Neuronal stem cell (in vitro differentiated cells): ENCODE measurements at regions not wholly inside any gene's neighbourhood (a gene's known extent, or its start where the extent isn't known, plus 50 kb on each side); places are given as distances from the start of the nearest gene placed in this dataset.

Experiments
- DNase-seq: peaks from one replicate; pipeline ENCODE4 v3.0.0-alpha.2; 2013; ENCODE audit warnings: low spot score
- H2AFZ ChIP-seq: one replicate; pipeline ENCODE4 v1.6.1; 2013; ENCODE audit warnings: mild to moderate bottlenecking, low read length, inconsistent platforms
- H2AK5ac ChIP-seq: 2 replicates; pipeline ENCODE4 v1.6.1; 2013; ENCODE audit warnings: low read depth, mild to moderate bottlenecking, inconsistent platforms, low read length, moderate library complexity, mixed read lengths
- H2BK120ac ChIP-seq: 2 replicates; pipeline ENCODE4 v1.6.1; 2013; ENCODE audit warnings: low read depth, mild to moderate bottlenecking, inconsistent platforms, low read length, moderate library complexity, mixed read lengths
- H2BK12ac ChIP-seq: one replicate; pipeline ENCODE4 v1.6.1; 2013; ENCODE audit warnings: low read length, inconsistent platforms
- H2BK15ac ChIP-seq: 2 replicates; pipeline ENCODE4 v1.6.1; 2013; ENCODE audit warnings: mild to moderate bottlenecking, low read length, inconsistent platforms, mixed read lengths
- H2BK5ac ChIP-seq: one replicate; pipeline ENCODE4 v1.6.1; 2013; ENCODE audit warnings: inconsistent platforms, mild to moderate bottlenecking, low read length, moderate library complexity
- H3K14ac ChIP-seq: one replicate; pipeline ENCODE4 v1.6.1; 2013; ENCODE audit warnings: low read length, inconsistent platforms
- H3K18ac ChIP-seq: 2 replicates; pipeline ENCODE4 v1.6.1; 2013; ENCODE audit warnings: low read length, inconsistent platforms
- H3K23ac ChIP-seq: 2 replicates; pipeline ENCODE4 v1.6.1; 2013; ENCODE audit warnings: low read depth, mild to moderate bottlenecking, mixed read lengths, low read length, inconsistent platforms; ENCODE audit not compliant: poor library complexity
- H3K27ac ChIP-seq: replicated peaks from 3 replicates; pipeline ENCODE4 v1.5.1; 2013; ENCODE audit warnings: low read length, inconsistent platforms
- H3K27me3 ChIP-seq, 3 experiments: 2 replicates each; pipeline ENCODE4 v1.6.1; 2013; ENCODE audit warnings: low read length in 3 of 3, mild to moderate bottlenecking in 2 of 3, inconsistent platforms in 1 of 3, low read depth in 1 of 3, mixed read lengths in 1 of 3, moderate library complexity in 1 of 3; ENCODE audit not compliant: control insufficient read depth in 3 of 3, insufficient read depth in 3 of 3
- H3K36me3 ChIP-seq, 2 donors: replicated peaks in 1 of 2; 2 replicates each; pipeline ENCODE4 v1.6.1; 2013; ENCODE audit warnings: low read length in 2 of 2; ENCODE audit not compliant: control insufficient read depth in 2 of 2, insufficient read depth in 2 of 2
- H3K4ac ChIP-seq: 2 replicates; pipeline ENCODE4 v1.6.1; 2013; ENCODE audit warnings: inconsistent platforms, mild to moderate bottlenecking, low read length, moderate library complexity
- H3K4me1 ChIP-seq, 2 donors: 1 replicate in 1 of 2; 2 replicates in 1 of 2; pipeline ENCODE4 v1.6.1; 2013; ENCODE audit warnings: low read length in 2 of 2, low read depth in 1 of 2; ENCODE audit not compliant: control insufficient read depth in 2 of 2, insufficient read depth in 1 of 2
- H3K4me2 ChIP-seq: one replicate; pipeline ENCODE4 v1.6.1; 2013; ENCODE audit warnings: mild to moderate bottlenecking, low read length, inconsistent platforms; ENCODE audit not compliant: insufficient read depth, poor library complexity, severe bottlenecking
- H3K4me3 ChIP-seq, 2 donors: 2 replicates each; pipeline ENCODE4 v1.5.1; 2013; ENCODE audit warnings: low read length in 2 of 2, mild to moderate bottlenecking in 2 of 2, inconsistent platforms in 1 of 2, moderate library complexity in 1 of 2
- H3K79me1 ChIP-seq: one replicate; pipeline ENCODE4 v1.6.1; 2013; ENCODE audit warnings: low read depth, mild to moderate bottlenecking, inconsistent platforms, low read length, moderate library complexity
- H3K9ac ChIP-seq: one replicate; pipeline ENCODE4 v1.6.1; 2013; ENCODE audit warnings: mild to moderate bottlenecking, low read depth, low read length, inconsistent platforms; ENCODE audit not compliant: poor library complexity
- H3K9me3 ChIP-seq, 2 donors: replicated peaks in 1 of 2; 2 replicates each; pipeline versions ENCODE3 to v1.6.1; 2013; ENCODE audit warnings: low read length in 2 of 2, mild to moderate bottlenecking in 2 of 2, inconsistent platforms in 1 of 2, low read depth in 1 of 2, mixed read lengths in 1 of 2, moderate library complexity in 1 of 2; ENCODE audit not compliant: control insufficient read depth in 2 of 2, insufficient read depth in 1 of 2
- H4K8ac ChIP-seq: one replicate; pipeline ENCODE4 v1.6.1; 2013; ENCODE audit warnings: low read depth, mild to moderate bottlenecking, inconsistent platforms, low read length, moderate library complexity
- H4K91ac ChIP-seq: one replicate; pipeline ENCODE4 v1.6.1; 2013; ENCODE audit warnings: low read length, low read depth, mild to moderate bottlenecking, inconsistent platforms; ENCODE audit not compliant: poor library complexity
- WGBS, 2 donors: extraction: QIAGEN DNeasy Blood & Tissue Kit; methylation state at CpG; one replicate each; pipeline ENCODE4 v1.1.7; 2013; ENCODE audit warnings: missing lambda C conversion rate in 2 of 2, mixed read lengths in 1 of 2; ENCODE audit not compliant: insufficient read length in 2 of 2, insufficient replicate concordance in 1 of 2; ENCODE audit errors: extremely low coverage in 2 of 2; 5-methylcytosine and 5-hydroxymethylcytosine counted together

GRCh38 chr5:9987101-9987500, 262.6 kb downstream of the ATPSCKMT start:
- H3K23ac ChIP-seq, result no peak overlapping the region
- no peak overlapping the region for H3K18ac ChIP-seq
- no peak overlapping the region for H3K9ac ChIP-seq
- no peak overlapping the region for H3K14ac ChIP-seq
- H2BK120ac ChIP-seq, result no peak overlapping the region
- no peak overlapping the region for H4K8ac ChIP-seq
- H2BK12ac ChIP-seq, result no peak overlapping the region
- no peak overlapping the region for H2AK5ac ChIP-seq
- no peak for DNase-seq
- H2AFZ ChIP-seq, result no peak overlapping the region
- H3K79me1 ChIP-seq, result no peaks in the 10 kb centered on the region
- H3K4me1 ChIP-seq, result peaks cover 0 to 5% of the 10 kb centered on the region in 2 donors
- H3K27me3 ChIP-seq, result no peaks in the 10 kb centered on the region
- no peaks in the 10 kb centered on the region for H3K36me3 ChIP-seq
- no peak overlapping the region for H2BK5ac ChIP-seq
- no peak overlapping the region for H2BK15ac ChIP-seq
- WGBS, 2 donors, result no CpG with 5 or more reads among the region's 4 CpGs
- no peak overlapping the region for H4K91ac ChIP-seq
- peaks cover 0 to 7% of the 10 kb centered on the region in 2 donors for H3K9me3 ChIP-seq
- no peak overlapping the region for H3K4ac ChIP-seq
- H3K4me2 ChIP-seq, result no peak overlapping the region
- H3K4me3 ChIP-seq, result no peak overlapping the region
- H3K27ac ChIP-seq, result no peak overlapping the region

- Histone ChIP-seq H3K23ac (no peak overlapping the region), H4K8ac (no peak overlapping the region), H2BK5ac (no peak overlapping the region), H2BK12ac (no peak overlapping the region), H2AK5ac (no peak overlapping the region), H3K4me3 (no peak overlapping the region), H3K36me3 (no peaks in the 10 kb centered on the region), H3K18ac (no peak overlapping the region), H4K91ac (no peak overlapping the region), H3K9me3 (no peaks in the 10 kb centered on the region), H3K9ac (no peak overlapping the region), H3K4ac (no peak overlapping the region), H3K79me1 (no peaks in the 10 kb centered on the region), H3K27ac (no peak overlapping the region), H3K4me2 (no peak overlapping the region), H3K4me1 (peaks cover 0 to 3% of the 10 kb centered on the region in 2 donors), H2AFZ (no peak overlapping the region), H3K14ac (no peak overlapping the region), H2BK120ac (no peak overlapping the region), H2BK15ac (no peak overlapping the region), H3K27me3 (no peaks in the 10 kb centered on the region)
- no peak for DNase-seq
- no CpG with 5 or more reads among the region's 2 CpGs for WGBS, 2 donors
These were observed 272.6 kb downstream of the ATPSCKMT start for GRCh38 chr5:9977070-9977469.

- no peak overlapping the region for H3K27ac ChIP-seq
- H4K91ac ChIP-seq, result no peak overlapping the region
- no peak overlapping the region for H2AFZ ChIP-seq
- no peaks in the 10 kb centered on the region for H3K79me1 ChIP-seq
- no peaks in the 10 kb centered on the region for H3K27me3 ChIP-seq
- H4K8ac ChIP-seq, result no peak overlapping the region
- H2BK12ac ChIP-seq, result no peak overlapping the region
- H3K9ac ChIP-seq, result no peak overlapping the region
- H3K4ac ChIP-seq, result no peak overlapping the region
- H2BK120ac ChIP-seq, result no peak overlapping the region
- peaks cover 0 to 3% of the 10 kb centered on the region in 2 donors for H3K4me1 ChIP-seq
- H3K4me2 ChIP-seq, result no peak overlapping the region
- no peak overlapping the region for H2AK5ac ChIP-seq
- no peak overlapping the region for H3K14ac ChIP-seq
- no CpG with 5 or more reads among the region's 3 CpGs for WGBS, 2 donors
- no peak for DNase-seq
- H3K4me3 ChIP-seq, result no peak overlapping the region
- H2BK15ac ChIP-seq, result no peak overlapping the region
- H3K23ac ChIP-seq, result no peak overlapping the region
- H3K9me3 ChIP-seq, result no peaks in the 10 kb centered on the region
- H3K36me3 ChIP-seq, result no peaks in the 10 kb centered on the region
- H2BK5ac ChIP-seq, result no peak overlapping the region
- no peak overlapping the region for H3K18ac ChIP-seq
These were observed 273.1 kb downstream of the ATPSCKMT start for GRCh38 chr5:9976621-9977020.

GRCh38 chr5:9972059-9972458, 277.6 kb downstream of the ATPSCKMT start:
- no peak overlapping the region for H3K9ac ChIP-seq
- WGBS, 2 donors, result no CpG with 5 or more reads among the region's 3 CpGs
- no peak overlapping the region for H4K8ac ChIP-seq
- no peak overlapping the region for H2BK5ac ChIP-seq
- H3K36me3 ChIP-seq, result no peaks in the 10 kb centered on the region
- H3K18ac ChIP-seq, result no peak overlapping the region
- no peaks in the 10 kb centered on the region for H3K9me3 ChIP-seq
- no peak overlapping the region for H2AK5ac ChIP-seq
- no peak overlapping the region for H2BK15ac ChIP-seq
- H3K23ac ChIP-seq, result no peak overlapping the region
- no peaks in the 10 kb centered on the region for H3K27me3 ChIP-seq
- H3K79me1 ChIP-seq, result no peaks in the 10 kb centered on the region
- H3K4me3 ChIP-seq, result no peak overlapping the region
- H2BK120ac ChIP-seq, result no peak overlapping the region
- H3K4me1 ChIP-seq, result peaks cover 0 to 3% of the 10 kb centered on the region in 2 donors
- no peak overlapping the region for H3K27ac ChIP-seq
- no peak overlapping the region for H3K4ac ChIP-seq
- DNase-seq, result no peak
- no peak overlapping the region for H3K4me2 ChIP-seq
- H4K91ac ChIP-seq, result no peak overlapping the region
- H3K14ac ChIP-seq, result no peak overlapping the region
- H2BK12ac ChIP-seq, result no peak overlapping the region
- H2AFZ ChIP-seq, result no peak overlapping the region
